Cardiac muscle cell (in vitro differentiated cells and primary cell): ENCODE measurements at regions not wholly inside any gene's neighbourhood (a gene's known extent, or its start where the extent isn't known, plus 50 kb on each side); places are given as distances from the start of the nearest gene placed in this dataset.

Experiments
- DNase-seq, 2 donors: peaks; one replicate each; pipeline versions ENCODE4 v3.0.0 to v3.0.0-alpha.2; 2010 to 2017; ENCODE audit warnings: low read depth in 1 of 2, low spot score in 1 of 2
- H3K27ac ChIP-seq: fragments of 200-600 bp; sonication (generic); 2 replicates; pipeline ENCODE4 v1.5.1; 2016
- H3K27me3 ChIP-seq: fragments of 200-600 bp; sonication (generic); 2 replicates; pipeline ENCODE4 v1.6.0; 2016; ENCODE audit warnings: control low read depth
- H3K36me3 ChIP-seq: fragments of 200-600 bp; sonication (generic); 2 replicates; pipeline ENCODE4 v1.5.1; 2016; ENCODE audit warnings: control low read depth
- H3K4me1 ChIP-seq: fragments of 200-600 bp; sonication (generic); 2 replicates; pipeline ENCODE4 v1.8.1; 2017; ENCODE audit warnings: low read depth, mild to moderate bottlenecking, mixed run types
- H3K4me3 ChIP-seq: fragments of 200-600 bp; sonication (generic); 2 replicates; pipeline ENCODE4 v1.5.1; 2016; ENCODE audit warnings: mild to moderate bottlenecking
- H3K9me3 ChIP-seq: fragments of 200-600 bp; sonication (generic); 2 replicates; pipeline ENCODE4 v1.5.1; 2017; ENCODE audit warnings: low read depth, mild to moderate bottlenecking, control low read depth
- TF ChIP-seq, protein P1 (sequence below): IDR thresholded peaks from 2 replicates; pipeline ENCODE4 v1.5.1; 2012; ENCODE audit warnings: low read depth, mild to moderate bottlenecking, low read length

DNA sequence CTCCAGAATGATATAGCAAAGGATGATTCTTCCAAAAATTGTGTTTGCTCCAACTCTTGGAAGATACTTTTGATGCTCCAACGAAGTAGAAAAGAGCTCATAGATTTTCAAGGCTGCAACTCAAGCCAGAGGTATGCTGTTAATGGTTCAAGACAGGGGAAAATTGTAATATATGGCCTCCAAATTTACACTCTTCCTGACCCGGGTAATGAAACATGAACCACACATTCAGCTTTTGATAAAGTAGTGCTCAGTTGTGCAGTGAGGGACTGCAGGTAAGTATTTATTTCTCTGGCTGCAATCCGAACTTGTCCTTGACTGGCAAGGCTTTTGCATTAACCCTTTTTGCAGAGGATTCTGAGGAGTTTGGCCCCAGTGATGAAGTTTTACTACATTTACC lies 446.4 kb downstream of the RASEF start:
- no peaks in the 10 kb centered on the region for H3K9me3 ChIP-seq
- H3K36me3 ChIP-seq = no peaks in the 10 kb centered on the region
- no peak overlapping the region for H3K27ac ChIP-seq
- no peak for DNase-seq
- no peaks in the 10 kb centered on the region for H3K4me1 ChIP-seq
- H3K4me3 ChIP-seq = no peak overlapping the region
- H3K27me3 ChIP-seq = no peaks in the 10 kb centered on the region
- TF ChIP-seq, protein P1, sequence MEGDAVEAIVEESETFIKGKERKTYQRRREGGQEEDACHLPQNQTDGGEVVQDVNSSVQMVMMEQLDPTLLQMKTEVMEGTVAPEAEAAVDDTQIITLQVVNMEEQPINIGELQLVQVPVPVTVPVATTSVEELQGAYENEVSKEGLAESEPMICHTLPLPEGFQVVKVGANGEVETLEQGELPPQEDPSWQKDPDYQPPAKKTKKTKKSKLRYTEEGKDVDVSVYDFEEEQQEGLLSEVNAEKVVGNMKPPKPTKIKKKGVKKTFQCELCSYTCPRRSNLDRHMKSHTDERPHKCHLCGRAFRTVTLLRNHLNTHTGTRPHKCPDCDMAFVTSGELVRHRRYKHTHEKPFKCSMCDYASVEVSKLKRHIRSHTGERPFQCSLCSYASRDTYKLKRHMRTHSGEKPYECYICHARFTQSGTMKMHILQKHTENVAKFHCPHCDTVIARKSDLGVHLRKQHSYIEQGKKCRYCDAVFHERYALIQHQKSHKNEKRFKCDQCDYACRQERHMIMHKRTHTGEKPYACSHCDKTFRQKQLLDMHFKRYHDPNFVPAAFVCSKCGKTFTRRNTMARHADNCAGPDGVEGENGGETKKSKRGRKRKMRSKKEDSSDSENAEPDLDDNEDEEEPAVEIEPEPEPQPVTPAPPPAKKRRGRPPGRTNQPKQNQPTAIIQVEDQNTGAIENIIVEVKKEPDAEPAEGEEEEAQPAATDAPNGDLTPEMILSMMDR = no peak

DNA sequence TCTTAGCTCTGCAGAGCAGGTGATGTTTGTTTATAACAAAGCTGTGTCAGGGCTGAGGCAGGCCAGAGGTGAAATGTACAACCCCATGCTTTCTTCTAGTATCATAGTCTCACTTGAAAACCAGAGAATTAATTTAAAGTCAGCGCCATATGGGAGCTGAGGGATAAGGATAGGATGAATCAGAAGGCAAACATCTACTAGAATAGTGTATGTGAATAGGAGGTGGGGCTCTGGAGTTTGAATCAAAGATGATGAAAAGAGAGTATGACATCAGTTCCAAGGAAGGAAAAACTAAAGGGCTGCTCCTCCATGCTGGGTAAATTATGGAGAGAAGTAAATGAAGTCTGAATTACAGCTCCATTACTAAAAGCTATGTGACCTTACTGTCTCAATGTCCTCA lies 441.5 kb downstream of the RASEF start:
- no peaks in the 10 kb centered on the region for H3K27me3 ChIP-seq
- H3K36me3 ChIP-seq = no peaks in the 10 kb centered on the region
- H3K4me3 ChIP-seq = no peak overlapping the region
- no peaks in the 10 kb centered on the region for H3K9me3 ChIP-seq
- H3K27ac ChIP-seq = no peak overlapping the region
- no peak for DNase-seq
- TF ChIP-seq, protein P1 = no peak
- H3K4me1 ChIP-seq = no peaks in the 10 kb centered on the region

DNA sequence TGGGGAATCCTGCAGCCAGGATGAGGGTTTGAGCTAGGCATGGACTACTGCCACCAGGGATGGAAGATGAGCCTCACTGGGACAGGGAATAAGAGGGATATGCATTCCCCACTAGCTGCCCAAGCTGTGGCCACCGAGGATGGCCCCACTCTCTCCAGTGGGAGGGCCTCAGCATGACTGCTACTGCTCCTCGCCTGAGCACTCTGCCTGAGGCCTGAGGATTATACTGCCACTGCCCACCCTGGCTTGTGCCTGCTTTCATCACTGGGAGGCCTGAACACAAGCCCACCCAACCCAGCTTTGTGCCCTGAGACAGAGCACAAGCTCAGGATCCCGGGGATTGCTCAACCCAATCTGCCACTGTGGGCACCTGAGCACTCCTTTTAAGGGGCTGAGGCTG lies 425.6 kb downstream of the RASEF start:
- TF ChIP-seq, protein P1 = no peak
- no peak overlapping the region for H3K27ac ChIP-seq
- H3K27me3 ChIP-seq = no peaks in the 10 kb centered on the region
- H3K4me3 ChIP-seq = no peak overlapping the region
- DNase-seq = no peak
- no peaks in the 10 kb centered on the region for H3K36me3 ChIP-seq
- no peaks in the 10 kb centered on the region for H3K9me3 ChIP-seq
- H3K4me1 ChIP-seq = no peaks in the 10 kb centered on the region

DNA sequence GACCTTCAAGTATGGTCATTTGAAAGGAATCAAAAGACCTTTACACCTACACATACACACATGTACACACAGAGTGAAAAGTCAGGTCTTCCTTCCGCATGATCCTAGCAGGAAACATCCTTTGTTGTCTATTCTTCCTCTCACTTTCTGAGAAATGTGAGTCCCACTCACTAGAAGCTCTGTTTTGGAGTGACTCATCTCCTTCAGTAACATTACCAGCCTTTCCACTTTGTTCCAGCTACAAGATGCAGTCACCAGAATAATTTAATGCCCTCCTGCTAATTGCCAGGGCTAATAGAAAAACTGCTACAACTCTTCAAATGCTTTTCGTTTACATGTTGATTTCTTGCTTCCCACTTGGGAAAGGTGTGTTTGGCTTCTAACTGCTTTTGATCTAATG lies 417.3 kb downstream of the RASEF start:
- no peak for DNase-seq
- TF ChIP-seq, protein P1 = no peak

DNA sequence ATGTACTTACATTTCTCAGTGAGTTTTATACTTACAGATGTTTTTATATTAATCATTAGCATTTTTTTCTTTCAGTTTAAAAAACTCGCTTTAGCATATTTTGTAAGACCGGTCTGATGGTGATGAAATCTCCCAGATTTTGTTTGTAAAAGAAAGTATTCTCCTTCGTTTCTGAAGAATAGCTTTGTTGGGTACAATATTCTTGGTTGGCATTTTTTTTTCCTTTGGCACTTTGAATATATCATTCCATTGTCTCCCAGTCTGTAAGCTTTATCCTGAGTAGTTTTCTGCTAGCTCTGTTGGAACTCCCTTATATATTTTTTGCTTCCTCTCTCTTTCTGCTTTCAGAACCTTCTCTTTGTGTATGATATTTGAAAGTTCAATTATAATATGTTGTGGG lies 412.6 kb downstream of the RASEF start:
- TF ChIP-seq, protein P1 = no peak
- H3K4me3 ChIP-seq = no peak overlapping the region
- H3K36me3 ChIP-seq = no peaks in the 10 kb centered on the region
- DNase-seq = no peak
- no peaks in the 10 kb centered on the region for H3K27me3 ChIP-seq
- no peaks in the 10 kb centered on the region for H3K9me3 ChIP-seq
- no peak overlapping the region for H3K27ac ChIP-seq
- H3K4me1 ChIP-seq = no peaks in the 10 kb centered on the region

More for the DNA sequence above, 417.3 kb downstream of the RASEF start:
- Histone ChIP-seq H3K4me1 (no peaks in the 10 kb centered on the region), H3K36me3 (no peaks in the 10 kb centered on the region), H3K9me3 (no peaks in the 10 kb centered on the region), H3K27me3 (no peaks in the 10 kb centered on the region), H3K27ac (no peak overlapping the region), H3K4me3 (no peak overlapping the region)

DNA sequence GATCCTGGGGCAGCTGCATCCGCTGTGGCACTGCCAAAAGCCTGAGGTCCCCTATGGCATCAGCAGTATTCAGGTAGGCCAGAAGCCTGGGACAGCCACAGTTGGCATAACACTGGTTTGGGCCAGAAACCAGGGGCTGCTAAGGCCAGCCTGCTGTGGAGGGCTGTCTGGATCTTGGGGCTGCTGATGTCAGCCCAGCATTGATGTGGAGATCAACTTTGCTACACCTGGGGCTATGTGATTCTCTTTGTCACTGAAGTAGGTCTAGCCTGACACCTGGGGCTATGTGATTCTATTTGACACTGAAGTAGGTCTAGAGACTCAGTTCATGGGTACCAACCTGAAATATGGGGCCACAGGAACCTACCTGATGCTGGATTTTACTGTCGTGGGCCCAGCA lies 411.5 kb downstream of the RASEF start:
- DNase-seq = no peak
- H3K27me3 ChIP-seq = no peaks in the 10 kb centered on the region
- H3K9me3 ChIP-seq = no peaks in the 10 kb centered on the region
- TF ChIP-seq, protein P1 = no peak
- H3K36me3 ChIP-seq = no peaks in the 10 kb centered on the region
- H3K4me3 ChIP-seq = no peak overlapping the region
- H3K4me1 ChIP-seq = no peaks in the 10 kb centered on the region
- no peak overlapping the region for H3K27ac ChIP-seq
